Kidney (tissue), 13 donors: ENCODE measurements at regions not wholly inside any gene's neighbourhood (a gene's known extent, or its start where the extent isn't known, plus 50 kb on each side); places are given as distances from the start of the nearest gene placed in this dataset.

Source experiments
- DNase-seq, 5 donors: peaks; one replicate each; pipeline ENCODE4 v3.0.0-alpha.2; 2013 to 2020
- FAIRE-seq: peaks from 2 replicates; lab custom pipeline; 2012; peaks lifted over from hg19 to GRCh38; lab: Jason Lieb, UNC
- H3K27ac ChIP-seq, 2 donors: one replicate each; pipeline ENCODE4 v1.7.0; 2013; ENCODE audit warnings: low read depth in 2 of 2, low read length in 2 of 2, inconsistent platforms in 1 of 2
- H3K27me3 ChIP-seq: one replicate; pipeline ENCODE4 v1.7.1; 2013; ENCODE audit warnings: low read length, inconsistent platforms; ENCODE audit not compliant: control insufficient read depth, insufficient read depth
- H3K36me3 ChIP-seq, 3 donors: one replicate each; pipeline versions ENCODE4 v1.7.0 to v1.7.1; 2013; ENCODE audit warnings: low read length in 3 of 3, control low read depth in 1 of 3, inconsistent platforms in 1 of 3; ENCODE audit not compliant: insufficient read depth in 3 of 3, control insufficient read depth in 2 of 3
- H3K4me1 ChIP-seq, 3 donors: one replicate each; pipeline versions ENCODE4 v1.7.0 to v1.7.1; 2013; ENCODE audit warnings: low read length in 3 of 3, inconsistent platforms in 1 of 3, low read depth in 1 of 3; ENCODE audit not compliant: control insufficient read depth in 2 of 3, insufficient read depth in 2 of 3
- H3K4me3 ChIP-seq, 3 donors: one replicate each; pipeline versions ENCODE4 v1.7.0 to v1.8.1; 2013; ENCODE audit warnings: low read length in 3 of 3, control low read depth in 1 of 3, inconsistent platforms in 1 of 3
- H3K9ac ChIP-seq, 3 donors: one replicate each; pipeline versions ENCODE4 v1.7.0 to v1.7.1; 2013; ENCODE audit warnings: low read length in 3 of 3, control low read depth in 1 of 3, inconsistent platforms in 1 of 3
- H3K9me3 ChIP-seq, 3 donors: one replicate each; pipeline versions ENCODE4 v1.7.0 to v1.7.1; 2013; ENCODE audit warnings: low read length in 3 of 3, control low read depth in 1 of 3, inconsistent platforms in 1 of 3; ENCODE audit not compliant: control insufficient read depth in 2 of 3, insufficient read depth in 1 of 3
- CTCF ChIP-seq: IDR thresholded peaks from 3 replicates; pipeline ENCODE4 v1.5.1; 2012; ENCODE audit warnings: mild to moderate bottlenecking, moderate library complexity, borderline replicate concordance; ENCODE audit not compliant: insufficient read depth; ENCODE audit errors: extremely low read depth
- intact Hi-C: fragments of 100-400 bp; cut with DNase I; formaldehyde crosslinking; loops from one replicate; pipeline ENCODE4 v1.11.1; 2022
- donor health status: control.
- donor health status: control.
- donor health status: control.
- donor health status: control.
- donor health status: control.
- donor health status: DM: yes; HTN: yes; CAD: no.
- donor health status: Normal renal cell carcinoma (clear cell type).

- intact Hi-C loops: no loop called here
- no peak overlapping the region for H3K27ac ChIP-seq
- H3K27me3 ChIP-seq: no peaks in the 10 kb centered on the region
- no peaks in the 10 kb centered on the region for H3K4me1 ChIP-seq
- TF ChIP-seq CTCF: no peak
- H3K9me3 ChIP-seq: no peaks in the 10 kb centered on the region
- H3K4me3 ChIP-seq: no peak overlapping the region
- FAIRE-seq (no peak), DNase-seq (no peak)
- H3K9ac ChIP-seq: no peak overlapping the region
- H3K36me3 ChIP-seq: peaks cover 0 to 4% (median 0%) of the 10 kb centered on the region in 3 donors
Observed at GRCh38 chr5:94043311-94043710, 301.9 kb upstream of the POU5F2 start.

GRCh38 chr5:94040591-94041148, 299.3 kb upstream of the POU5F2 start:
- H3K36me3 ChIP-seq: peaks cover 0 to 2% (median 0%) of the 10 kb centered on the region in 3 donors
- no peaks in the 10 kb centered on the region for H3K4me1 ChIP-seq
- no peak for TF ChIP-seq CTCF
- FAIRE-seq: no peak
- H3K27me3 ChIP-seq: no peaks in the 10 kb centered on the region
- H3K9me3 ChIP-seq: no peaks in the 10 kb centered on the region
- H3K4me3 ChIP-seq: no peak overlapping the region
- no peak overlapping the region for H3K9ac ChIP-seq
- intact Hi-C loops: no loop called here
- no peak for DNase-seq
- H3K27ac ChIP-seq: no peak overlapping the region

- no peak for TF ChIP-seq CTCF
- no peaks in the 10 kb centered on the region for H3K27me3 ChIP-seq
Observed at GRCh38 chr5:94039101-94039500, 297.7 kb upstream of the POU5F2 start.

GRCh38 chr5:94031631-94032030, 290.2 kb upstream of the POU5F2 start:
- no peak for TF ChIP-seq CTCF
- FAIRE-seq (no peak), DNase-seq (no peak)
- intact Hi-C loops: no loop called here
- Histone ChIP-seq H3K27ac (no peak overlapping the region), H3K4me1 (no peaks in the 10 kb centered on the region), H3K9me3 (no peaks in the 10 kb centered on the region), H3K27me3 (no peaks in the 10 kb centered on the region), H3K4me3 (no peak overlapping the region), H3K9ac (no peak overlapping the region), H3K36me3 (no peaks in the 10 kb centered on the region)

More at GRCh38 chr5:94039101-94039500, 297.7 kb upstream of the POU5F2 start:
- FAIRE-seq (no peak), DNase-seq (no peak)
- Histone ChIP-seq H3K36me3 (no peaks in the 10 kb centered on the region), H3K9ac (no peak overlapping the region), H3K27ac (no peak overlapping the region), H3K4me1 (no peaks in the 10 kb centered on the region), H3K4me3 (no peak overlapping the region), H3K9me3 (no peaks in the 10 kb centered on the region)
- intact Hi-C loops: no loop called here
